ENCODE measurements at regions not wholly inside any gene's neighbourhood (a gene's known extent, or its start where the extent isn't known, plus 50 kb on each side); places are given as distances from the start of the nearest gene placed in this dataset.
"Not testable (repeated sequence)": the region's sequence is repeated elsewhere in the genome, so short reads cannot be mapped to it uniquely, and the experiment has no call there.

DNA sequence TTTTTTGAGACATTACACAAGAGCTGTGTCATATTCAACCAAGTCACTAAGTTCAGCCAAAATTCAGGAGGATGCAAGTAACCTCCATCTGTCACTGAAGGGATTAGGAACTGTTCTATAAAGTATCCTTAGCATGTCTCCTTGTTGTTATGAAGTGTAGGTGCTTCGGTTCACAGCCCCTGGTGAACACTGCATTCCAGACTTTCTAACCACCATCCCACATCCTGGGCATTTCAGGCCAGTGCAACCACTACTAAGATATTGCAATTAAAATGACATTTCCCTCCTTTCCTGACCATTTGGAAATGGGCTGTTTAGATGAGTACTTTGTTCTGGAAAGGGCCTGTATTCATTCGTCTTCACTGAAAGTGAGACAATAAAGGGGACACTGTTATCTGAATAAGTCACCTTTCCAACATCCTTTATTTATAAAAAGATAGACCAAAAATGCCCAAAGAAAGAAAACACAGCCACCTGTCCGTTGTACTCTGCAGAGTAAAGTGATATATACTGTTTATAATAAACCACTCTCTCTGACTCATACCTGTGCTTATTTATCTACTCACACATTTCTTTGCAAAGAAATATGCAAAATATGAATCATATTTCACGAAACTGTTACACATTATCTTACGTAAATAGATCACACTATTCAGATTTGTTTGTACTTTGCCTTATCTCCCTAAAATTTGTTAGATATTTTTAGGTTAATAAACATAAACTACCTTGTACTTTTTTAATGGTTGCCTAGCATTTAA is 861.9 kb downstream of the CDH18 start:
- H3K4me1 ChIP-seq, result no peaks in the 10 kb centered on the region
- ATAC-seq, result no peak
- DNase-seq, result no peak
- 30 to 33% methylated on average over 5 of the region's 5 CpGs for WGBS, 2 donors
- H3K4me3 ChIP-seq, result no peak overlapping the region
- H3K27me3 ChIP-seq, result no peaks in the 10 kb centered on the region
- no peaks in the 10 kb centered on the region for H3K9me3 ChIP-seq
- intact Hi-C loops (cut with DNase I), result no loop called here
- H3K36me3 ChIP-seq, result no peaks in the 10 kb centered on the region
- TF ChIP-seq, protein P1, sequence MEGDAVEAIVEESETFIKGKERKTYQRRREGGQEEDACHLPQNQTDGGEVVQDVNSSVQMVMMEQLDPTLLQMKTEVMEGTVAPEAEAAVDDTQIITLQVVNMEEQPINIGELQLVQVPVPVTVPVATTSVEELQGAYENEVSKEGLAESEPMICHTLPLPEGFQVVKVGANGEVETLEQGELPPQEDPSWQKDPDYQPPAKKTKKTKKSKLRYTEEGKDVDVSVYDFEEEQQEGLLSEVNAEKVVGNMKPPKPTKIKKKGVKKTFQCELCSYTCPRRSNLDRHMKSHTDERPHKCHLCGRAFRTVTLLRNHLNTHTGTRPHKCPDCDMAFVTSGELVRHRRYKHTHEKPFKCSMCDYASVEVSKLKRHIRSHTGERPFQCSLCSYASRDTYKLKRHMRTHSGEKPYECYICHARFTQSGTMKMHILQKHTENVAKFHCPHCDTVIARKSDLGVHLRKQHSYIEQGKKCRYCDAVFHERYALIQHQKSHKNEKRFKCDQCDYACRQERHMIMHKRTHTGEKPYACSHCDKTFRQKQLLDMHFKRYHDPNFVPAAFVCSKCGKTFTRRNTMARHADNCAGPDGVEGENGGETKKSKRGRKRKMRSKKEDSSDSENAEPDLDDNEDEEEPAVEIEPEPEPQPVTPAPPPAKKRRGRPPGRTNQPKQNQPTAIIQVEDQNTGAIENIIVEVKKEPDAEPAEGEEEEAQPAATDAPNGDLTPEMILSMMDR (IDR thresholded peaks at IDR 0.05), result no peak
- H3K27ac ChIP-seq, result no peak overlapping the region
- no peak for FAIRE-seq

DNA sequence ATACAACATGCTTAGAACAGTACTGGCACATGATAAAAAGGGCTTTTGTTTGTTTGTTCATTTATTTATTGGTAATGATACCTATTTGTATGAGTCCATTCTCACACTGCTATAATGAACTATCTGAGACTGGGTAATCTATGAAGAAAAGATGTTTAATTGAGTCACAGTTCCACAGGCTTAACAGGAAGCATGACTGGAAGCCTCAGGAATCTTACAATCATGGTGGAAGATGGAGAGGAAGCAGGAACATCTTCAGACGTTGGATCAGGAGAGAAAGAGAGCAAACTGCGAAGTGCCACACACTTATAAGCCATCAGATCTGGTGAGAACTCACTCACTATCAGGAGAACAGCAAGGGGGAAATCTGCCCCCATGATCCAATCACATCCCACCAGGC is 847.7 kb downstream of the CDH18 start:
- 56 to 64% methylated on average over 2 of the region's 2 CpGs for WGBS, 2 donors
- no peak overlapping the region for H3K27ac ChIP-seq
- H3K36me3 ChIP-seq, result no peaks in the 10 kb centered on the region
- DNase-seq, result no peak
- no peak for ATAC-seq
- intact Hi-C loops (cut with DNase I), result no loop called here
- H3K9me3 ChIP-seq, result no peaks in the 10 kb centered on the region
- TF ChIP-seq, protein P1 (IDR thresholded peaks at IDR 0.05), result no peak
- H3K4me1 ChIP-seq, result no peaks in the 10 kb centered on the region
- no peak overlapping the region for H3K4me3 ChIP-seq
- FAIRE-seq, result no peak
- no peaks in the 10 kb centered on the region for H3K27me3 ChIP-seq

DNA sequence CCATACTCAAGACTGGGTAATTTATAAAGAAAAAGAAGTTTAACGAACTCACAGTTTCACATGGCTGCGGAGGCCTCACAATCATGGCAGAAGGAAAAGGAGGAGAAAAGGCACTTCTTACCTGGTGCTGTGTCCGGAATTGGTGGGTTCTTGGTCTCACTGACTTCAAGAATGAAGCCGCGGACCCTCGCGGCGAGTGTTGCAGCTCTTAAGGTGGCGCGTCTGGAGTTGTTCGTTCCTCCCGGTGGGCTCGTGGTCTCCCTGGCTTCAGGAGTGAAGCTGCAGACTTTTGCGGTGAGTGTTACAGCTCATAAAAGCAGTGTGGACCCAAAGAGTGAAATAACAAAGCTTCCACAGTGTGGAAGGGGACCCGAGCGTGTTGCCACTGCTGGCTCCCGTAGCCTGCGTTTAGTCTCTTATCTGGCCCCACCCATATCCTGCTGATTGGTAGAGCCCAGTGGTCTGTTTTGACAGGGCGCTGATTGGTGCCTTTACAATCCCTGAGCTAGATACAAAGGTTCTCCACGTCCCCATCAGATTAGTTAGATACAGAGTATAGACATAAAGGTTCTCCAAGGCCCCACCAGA is 846.0 kb downstream of the CDH18 start:
- ATAC-seq; H3K27ac ChIP-seq; intact Hi-C loops (cut with DNase I); H3K36me3 ChIP-seq; H3K9me3 ChIP-seq; H3K4me3 ChIP-seq; H3K4me1 ChIP-seq; H3K27me3 ChIP-seq; FAIRE-seq: not testable (repeated sequence)
- 93 to 96% methylated on average over 20 of the region's 20 CpGs for WGBS, 2 donors
- DNase-seq, result peak in 1 of 6 donors; percentile 8

DNA sequence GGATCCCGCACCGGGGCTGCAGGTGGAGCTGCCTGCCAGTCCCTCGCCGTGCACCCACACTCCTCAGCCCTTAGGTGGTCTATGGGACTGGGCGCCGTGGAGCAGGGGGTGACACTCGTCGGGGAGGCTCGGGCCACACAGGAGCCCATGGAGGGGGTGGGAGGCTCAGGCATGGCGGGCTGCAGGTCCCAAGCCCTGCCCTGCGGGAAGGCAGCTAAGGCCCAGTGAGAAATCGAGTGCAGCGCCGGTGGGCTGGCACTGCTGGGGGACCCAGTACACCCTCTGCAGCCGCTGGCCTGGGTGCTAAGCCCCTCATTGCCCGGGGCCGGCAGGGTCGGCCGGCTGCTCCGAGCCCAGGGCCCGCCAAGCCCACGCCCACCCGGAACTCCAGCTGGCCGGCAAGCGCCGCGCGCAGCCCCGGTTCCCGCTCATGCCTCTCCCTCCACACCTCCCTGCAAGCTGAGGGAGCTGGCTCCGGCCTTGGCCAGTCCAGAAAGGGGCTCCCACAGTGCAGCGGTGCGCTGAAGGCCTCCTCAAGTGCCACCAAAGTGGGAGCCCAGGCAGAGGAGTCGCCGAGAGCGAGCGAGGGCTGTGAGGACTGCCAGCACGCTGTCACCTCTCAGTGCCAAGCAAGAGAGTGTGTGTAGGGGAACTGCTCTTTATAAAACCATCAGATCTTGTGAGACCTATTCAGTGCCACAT is 845.1 kb downstream of the CDH18 start:
- FAIRE-seq; intact Hi-C loops (cut with DNase I); H3K27ac ChIP-seq; H3K9me3 ChIP-seq; H3K4me3 ChIP-seq; H3K27me3 ChIP-seq; H3K4me1 ChIP-seq; H3K36me3 ChIP-seq; ATAC-seq: not testable (repeated sequence)
- DNase-seq, result peak in 2 of 6 donors; percentile 36 to 49
- 90 to 92% methylated on average over 15 to 36 of the region's 38 CpGs for WGBS, 2 donors

DNA sequence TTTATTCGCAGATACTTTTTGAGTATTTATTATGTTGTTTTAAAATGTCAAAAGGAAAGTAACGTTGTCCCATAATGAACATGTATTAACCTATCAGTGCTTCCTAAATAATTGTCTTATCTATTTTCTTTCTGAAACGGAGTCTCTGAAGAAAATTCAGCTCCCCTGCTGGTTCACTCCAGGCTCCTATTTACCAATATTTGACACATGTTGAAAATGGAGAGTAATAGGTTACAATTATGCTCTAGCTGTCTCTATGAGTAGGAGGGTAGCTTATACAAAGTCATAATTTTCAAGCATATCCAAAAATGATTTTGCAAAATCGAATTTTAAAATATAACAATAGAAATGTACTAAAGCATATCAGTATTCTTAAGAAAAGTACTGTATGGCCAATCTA is 844.1 kb downstream of the CDH18 start:
- Histone ChIP-seq H3K9me3 (no peaks in the 10 kb centered on the region), H3K4me3 (no peak overlapping the region), H3K27ac (no peak overlapping the region), H3K36me3 (no peaks in the 10 kb centered on the region), H3K4me1 (no peaks in the 10 kb centered on the region), H3K27me3 (no peaks in the 10 kb centered on the region)
- FAIRE-seq (no peak), ATAC-seq (no peak), DNase-seq (no peak)
- intact Hi-C loops (cut with DNase I), result no loop called here
- 45 to 52% methylated on average over 4 of the region's 4 CpGs for WGBS, 2 donors
- TF ChIP-seq, protein P1 (IDR thresholded peaks at IDR 0.05), result no peak

DNA sequence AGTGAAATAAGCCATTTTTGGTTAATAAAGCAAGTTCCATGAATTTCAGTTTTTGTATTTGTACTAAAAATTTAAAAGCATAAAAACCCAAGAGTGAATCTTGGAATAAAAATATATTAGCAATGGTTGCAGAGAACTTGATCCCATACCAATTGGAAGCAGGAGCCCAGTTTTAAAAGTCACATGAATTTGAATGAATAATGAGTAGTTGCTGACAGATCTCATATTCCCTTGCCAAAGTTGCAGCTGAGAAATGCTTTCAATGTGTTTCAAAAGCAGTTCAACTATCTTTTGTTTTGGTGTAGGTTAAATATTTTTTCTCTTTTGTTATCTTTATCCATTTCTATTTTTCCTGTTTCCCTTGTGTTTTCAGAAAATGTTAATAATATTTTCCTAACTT is 818.6 kb downstream of the CDH18 start:
- no peak for FAIRE-seq
- ATAC-seq, result no peak
- Histone ChIP-seq H3K9me3 (no peaks in the 10 kb centered on the region), H3K27me3 (no peaks in the 10 kb centered on the region), H3K4me3 (no peak overlapping the region), H3K4me1 (peaks cover 0 to 6% (median 0%) of the 10 kb centered on the region in 3 donors), H3K27ac (no peak overlapping the region), H3K36me3 (no peaks in the 10 kb centered on the region)
- intact Hi-C loops (cut with DNase I), result no loop called here
- no peak for DNase-seq
- TF ChIP-seq, protein P1 (IDR thresholded peaks at IDR 0.05), result no peak
